ENCODE measurements at regions not wholly inside any gene's neighbourhood (a gene's known extent, or its start where the extent isn't known, plus 50 kb on each side); places are given as distances from the start of the nearest gene placed in this dataset.
A peak's percentile ranks its signal among the peaks of the same experiment; 100 is the strongest.

- intact Hi-C loops (cut with micrococcal nuclease): no loop called here
- DNase-seq: no peak
- Histone ChIP-seq H3K27me3 (ENCODE audit: insufficient read depth, low read length) (no peaks in the 10 kb centered on the region), H3K4me1 (ENCODE audit: insufficient read depth, low read length) (no peaks in the 10 kb centered on the region), H3K9me3 (ENCODE audit: control insufficient read depth in 1 of 2, low read length in 2 of 2) (no peaks in the 10 kb centered on the region), H3K36me3 (ENCODE audit: insufficient read depth, low read length) (no peaks in the 10 kb centered on the region), H3K27ac (ENCODE audit: low read depth, low read length) (no peak overlapping the region), H3K4me3 (ENCODE audit: low read length in 2 of 2) (no peak overlapping the region)
- H3K27me3 Mint-ChIP-seq: peaks cover 1% of the 10 kb centered on the region in 2 donors
- no peaks in the 10 kb centered on the region for H3K36me3 Mint-ChIP-seq
- H3K27ac Mint-ChIP-seq: no peak overlapping the region
- no peak overlapping the region for H3K4me3 Mint-ChIP-seq
- ChIA-PET POLR2A (ENCODE audit: partially characterized antibody) (interaction anchor here (0.6 to 1.2 kb wide), 2 partner anchors 78 to 778 kb away, joined by 3 to 8 read pairs; partner anchors contain the start of gene CD55), CTCF (ENCODE audit: partially characterized antibody) (no interaction called here)
- peaks cover 0 to under 1% (median 0%) of the 10 kb centered on the region in 8 donors for H3K9me3 Mint-ChIP-seq
- peaks cover 0 to 6% (median 4%) of the 10 kb centered on the region in 4 donors for H3K4me1 Mint-ChIP-seq
Observed at GRCh38 chr1:207243442-207244408, 77.8 kb upstream of the CD55 start.

GRCh38 chr1:207244409-207244801 lies 77.1 kb upstream of the CD55 start:
- intact Hi-C loops (cut with micrococcal nuclease): no loop called here
- CTCF ChIA-PET (ENCODE audit: partially characterized antibody): no interaction called here

DNA sequence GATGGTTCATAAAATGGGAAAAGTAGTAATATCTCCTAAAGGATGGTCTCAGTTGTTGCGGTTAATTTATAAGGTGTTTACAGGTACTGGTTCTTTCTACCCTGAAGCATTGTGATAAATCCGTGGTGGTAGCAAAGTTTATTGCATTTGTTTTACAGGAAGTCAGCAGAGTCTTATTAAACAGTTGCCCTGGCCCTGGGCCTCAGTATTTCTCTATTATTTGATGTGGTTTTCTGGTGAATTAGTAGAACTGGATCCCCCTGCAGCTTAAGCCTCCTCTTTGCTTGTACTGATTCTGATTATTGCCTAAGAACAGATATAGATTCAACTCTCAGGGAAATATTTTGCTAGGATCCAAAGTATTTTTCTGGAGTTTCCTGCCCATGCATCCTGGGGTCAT lies 76.4 kb upstream of the CD55 start:
- Histone ChIP-seq H3K9me3 (ENCODE audit: control insufficient read depth in 1 of 2, low read length in 2 of 2) (no peaks in the 10 kb centered on the region), H3K27me3 (ENCODE audit: insufficient read depth, low read length) (no peaks in the 10 kb centered on the region), H3K4me3 (ENCODE audit: low read length in 2 of 2) (no peak overlapping the region), H3K36me3 (ENCODE audit: insufficient read depth, low read length) (no peaks in the 10 kb centered on the region), H3K27ac (ENCODE audit: low read depth, low read length) (no peak overlapping the region), H3K4me1 (ENCODE audit: insufficient read depth, low read length) (no peaks in the 10 kb centered on the region)
- intact Hi-C loops (cut with micrococcal nuclease): no loop called here
- no peak overlapping the region for H3K27ac Mint-ChIP-seq
- ChIA-PET CTCF (ENCODE audit: partially characterized antibody) (no interaction called here), POLR2A (ENCODE audit: partially characterized antibody) (interaction anchor here (1.2 to 1.6 kb wide), 2 partner anchors 77 kb away, joined by 3 to 8 read pairs; partner anchors contain the start of gene CD55)
- no peaks in the 10 kb centered on the region for H3K9me3 Mint-ChIP-seq
- DNase-seq: peak in 2 of 5 donors; percentile 3 to 24
- no peaks in the 10 kb centered on the region for H3K36me3 Mint-ChIP-seq
- peaks cover 0 to 6% (median 4%) of the 10 kb centered on the region in 4 donors for H3K4me1 Mint-ChIP-seq
- peaks cover 1 to 3% of the 10 kb centered on the region in 2 donors for H3K27me3 Mint-ChIP-seq
- H3K4me3 Mint-ChIP-seq: no peak overlapping the region

More at GRCh38 chr1:207244409-207244801, 77.1 kb upstream of the CD55 start:
- Mint-ChIP-seq H3K4me3 (no peak overlapping the region), H3K9me3 (no peaks in the 10 kb centered on the region), H3K36me3 (no peaks in the 10 kb centered on the region), H3K27me3 (peaks cover 1 to 3% of the 10 kb centered on the region in 2 donors), H3K27ac (no peak overlapping the region), H3K4me1 (peaks cover 0 to 6% (median 4%) of the 10 kb centered on the region in 4 donors)
- no peak for DNase-seq
- Histone ChIP-seq H3K4me1 (ENCODE audit: insufficient read depth, low read length) (no peaks in the 10 kb centered on the region), H3K27ac (ENCODE audit: low read depth, low read length) (no peak overlapping the region), H3K9me3 (ENCODE audit: control insufficient read depth in 1 of 2, low read length in 2 of 2) (no peaks in the 10 kb centered on the region), H3K27me3 (ENCODE audit: insufficient read depth, low read length) (no peaks in the 10 kb centered on the region), H3K4me3 (ENCODE audit: low read length in 2 of 2) (no peak overlapping the region), H3K36me3 (ENCODE audit: insufficient read depth, low read length) (no peaks in the 10 kb centered on the region)
- POLR2A ChIA-PET (ENCODE audit: partially characterized antibody): interaction anchor here (0.6 to 1.2 kb wide), 2 partner anchors 77 to 778 kb away, joined by 3 to 8 read pairs; partner anchors contain the start of gene CD55

DNA sequence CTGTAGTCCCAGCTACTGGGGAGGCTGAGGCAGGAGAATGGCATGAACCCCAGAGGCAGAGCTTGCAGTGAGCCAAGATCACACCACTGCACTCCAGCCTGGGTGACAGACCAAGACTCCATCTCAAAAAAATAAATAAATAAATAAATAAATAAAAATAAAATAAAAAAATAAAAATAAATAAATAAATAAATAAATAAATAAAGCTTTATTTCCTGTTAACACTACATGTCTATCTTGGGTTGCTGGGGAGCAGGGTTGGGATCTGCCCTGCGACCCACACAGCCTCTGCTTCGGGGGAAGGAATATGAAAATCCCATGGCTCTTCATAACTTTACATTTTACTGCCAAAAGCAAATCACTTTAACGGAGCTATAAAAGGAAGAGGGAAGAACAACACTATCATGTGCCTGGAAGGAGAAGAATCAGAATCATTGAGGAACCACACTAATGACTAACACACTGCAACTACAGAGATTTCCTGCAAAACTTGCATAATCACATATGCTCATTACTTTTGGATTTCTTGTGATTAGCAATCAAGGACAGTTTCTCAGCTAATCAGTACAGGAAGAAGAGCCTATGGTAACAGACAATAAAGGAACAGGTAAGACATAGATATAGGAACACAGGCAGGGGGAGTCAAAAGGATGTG lies 72.8 kb upstream of the CD55 start:
- H3K4me1 Mint-ChIP-seq: peaks cover 0 to 6% (median 4%) of the 10 kb centered on the region in 4 donors
- no peaks in the 10 kb centered on the region for H3K36me3 Mint-ChIP-seq
- intact Hi-C loops (cut with micrococcal nuclease): no loop called here
- H3K9me3 Mint-ChIP-seq: peaks cover 0 to 4% (median 0%) of the 10 kb centered on the region in 8 donors
- H3K27me3 Mint-ChIP-seq: peaks cover 1 to 3% of the 10 kb centered on the region in 2 donors
- no peaks in the 10 kb centered on the region for H3K27me3 ChIP-seq (ENCODE audit: insufficient read depth, low read length)
- H3K4me1 ChIP-seq (ENCODE audit: insufficient read depth, low read length): no peaks in the 10 kb centered on the region
- no peaks in the 10 kb centered on the region for H3K9me3 ChIP-seq (ENCODE audit: control insufficient read depth in 1 of 2, low read length in 2 of 2)
- ChIA-PET CTCF (ENCODE audit: partially characterized antibody) (no interaction called here), POLR2A (ENCODE audit: partially characterized antibody) (no interaction called here)
- no peak overlapping the region for H3K27ac ChIP-seq (ENCODE audit: low read depth, low read length)
- H3K36me3 ChIP-seq (ENCODE audit: insufficient read depth, low read length): no peaks in the 10 kb centered on the region
- no peak overlapping the region for H3K4me3 Mint-ChIP-seq
- no peak overlapping the region for H3K4me3 ChIP-seq (ENCODE audit: low read length in 2 of 2)
- H3K27ac Mint-ChIP-seq: no peak overlapping the region
- DNase-seq: no peak

DNA sequence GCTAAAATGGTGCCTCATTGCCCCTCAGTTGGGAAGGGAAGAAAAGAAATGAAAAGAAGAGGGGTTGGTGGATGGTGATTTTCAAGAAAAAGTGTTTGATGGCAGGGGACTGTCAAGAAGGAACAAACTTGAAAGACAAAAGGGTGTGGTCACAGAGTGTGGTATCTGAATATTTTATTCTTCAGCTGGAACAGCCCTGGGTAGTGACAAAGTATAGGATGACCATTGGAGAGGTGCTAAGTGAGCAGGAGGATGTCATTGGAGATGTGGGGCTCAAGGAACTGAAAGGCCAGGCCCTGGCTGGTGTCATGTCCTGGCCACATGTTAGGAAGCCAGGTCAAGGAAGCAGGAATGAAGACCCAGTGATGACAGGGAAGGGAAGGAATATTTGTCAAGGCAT lies 71.0 kb upstream of the CD55 start:
- Mint-ChIP-seq H3K27me3 (peaks cover 1 to 6% of the 10 kb centered on the region in 2 donors), H3K27ac (no peak overlapping the region), H3K4me3 (no peak overlapping the region), H3K4me1 (peaks cover 0 to 3% (median 1%) of the 10 kb centered on the region in 4 donors), H3K36me3 (peaks cover 0 to 3% of the 10 kb centered on the region in 2 donors), H3K9me3 (peaks cover 0 to 13% (median 3%) of the 10 kb centered on the region in 8 donors)
- H3K4me1 ChIP-seq (ENCODE audit: insufficient read depth, low read length): no peaks in the 10 kb centered on the region
- ChIA-PET POLR2A (ENCODE audit: partially characterized antibody) (no interaction called here), CTCF (ENCODE audit: partially characterized antibody) (interaction anchor here (1.3 kb wide), 1 partner anchor 154 kb away, joined by 3 read pairs; no protein-coding TSS in a partner anchor)
- no peaks in the 10 kb centered on the region for H3K9me3 ChIP-seq (ENCODE audit: control insufficient read depth in 1 of 2, low read length in 2 of 2)
- H3K27me3 ChIP-seq (ENCODE audit: insufficient read depth, low read length): no peaks in the 10 kb centered on the region
- no peak overlapping the region for H3K4me3 ChIP-seq (ENCODE audit: low read length in 2 of 2)
- H3K36me3 ChIP-seq (ENCODE audit: insufficient read depth, low read length): no peaks in the 10 kb centered on the region
- no peak overlapping the region for H3K27ac ChIP-seq (ENCODE audit: low read depth, low read length)
- DNase-seq: no peak
- intact Hi-C loops (cut with micrococcal nuclease): no loop called here

- Histone ChIP-seq H3K36me3 (ENCODE audit: insufficient read depth, low read length) (no peaks in the 10 kb centered on the region), H3K27me3 (ENCODE audit: insufficient read depth, low read length) (no peaks in the 10 kb centered on the region), H3K4me3 (ENCODE audit: low read length in 2 of 2) (no peak overlapping the region), H3K9me3 (ENCODE audit: control insufficient read depth in 1 of 2, low read length in 2 of 2) (no peaks in the 10 kb centered on the region), H3K4me1 (ENCODE audit: insufficient read depth, low read length) (no peaks in the 10 kb centered on the region), H3K27ac (ENCODE audit: low read depth, low read length) (no peak overlapping the region)
- Mint-ChIP-seq H3K36me3 (peaks cover 2 to 3% of the 10 kb centered on the region in 2 donors), H3K9me3 (peaks cover 0 to 13% (median 5%) of the 10 kb centered on the region in 8 donors), H3K4me1 (peaks cover 0 to 1% (median 0%) of the 10 kb centered on the region in 4 donors), H3K27ac (no peak overlapping the region), H3K4me3 (no peak overlapping the region), H3K27me3 (peaks cover 1 to 6% of the 10 kb centered on the region in 2 donors)
- ChIA-PET CTCF (ENCODE audit: partially characterized antibody) (interaction anchor here (1.3 kb wide), 1 partner anchor 154 kb away, joined by 3 read pairs; no protein-coding TSS in a partner anchor), POLR2A (ENCODE audit: partially characterized antibody) (no interaction called here)
- DNase-seq: no peak
- intact Hi-C loops (cut with micrococcal nuclease): no loop called here
Observed at GRCh38 chr1:207251066-207251465, 70.4 kb upstream of the CD55 start.

DNA sequence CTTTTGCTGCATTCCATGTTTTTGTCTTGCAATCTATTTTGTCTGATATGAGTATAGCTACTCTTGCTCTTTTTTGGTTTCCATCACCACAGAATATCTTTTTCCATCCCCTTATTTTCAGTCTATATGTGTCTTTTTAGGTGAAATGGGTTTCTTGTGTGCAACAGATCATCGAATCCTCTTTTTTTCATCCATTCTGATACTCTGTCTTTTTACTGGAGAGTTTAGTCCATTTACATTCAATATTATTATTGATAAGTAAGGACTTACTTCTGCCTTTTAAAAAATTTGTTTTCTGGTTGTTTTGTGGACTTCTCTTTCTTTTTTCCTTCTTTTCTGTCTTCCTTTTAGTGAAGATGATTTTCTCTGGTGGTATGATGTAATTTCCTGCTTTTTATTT lies 64.6 kb upstream of the CD55 start:
- intact Hi-C loops (cut with micrococcal nuclease): no loop called here
- H3K36me3 Mint-ChIP-seq: peaks cover 3% of the 10 kb centered on the region in 2 donors
- H3K27me3 Mint-ChIP-seq: peaks cover 1 to 7% of the 10 kb centered on the region in 2 donors

More for the DNA sequence above, 64.6 kb upstream of the CD55 start:
- Mint-ChIP-seq H3K4me3 (no peak overlapping the region), H3K9me3 (peaks cover 5 to 29% (median 16%) of the 10 kb centered on the region in 8 donors), H3K27ac (no peak overlapping the region), H3K4me1 (no peaks in the 10 kb centered on the region)
- ChIA-PET POLR2A (ENCODE audit: partially characterized antibody) (no interaction called here), CTCF (ENCODE audit: partially characterized antibody) (no interaction called here)
- no peaks in the 10 kb centered on the region for H3K27me3 ChIP-seq (ENCODE audit: insufficient read depth, low read length)
- no peak for DNase-seq
- H3K4me1 ChIP-seq (ENCODE audit: insufficient read depth, low read length): no peaks in the 10 kb centered on the region
- no peak overlapping the region for H3K4me3 ChIP-seq (ENCODE audit: low read length in 2 of 2)
- no peak overlapping the region for H3K27ac ChIP-seq (ENCODE audit: low read depth, low read length)
- no peaks in the 10 kb centered on the region for H3K36me3 ChIP-seq (ENCODE audit: insufficient read depth, low read length)
- no peaks in the 10 kb centered on the region for H3K9me3 ChIP-seq (ENCODE audit: control insufficient read depth in 1 of 2, low read length in 2 of 2)
